K562 (cell line): ENCODE measurements at regions not wholly inside any gene's neighbourhood (a gene's known extent, or its start where the extent isn't known, plus 50 kb on each side); places are given as distances from the start of the nearest gene placed in this dataset.

Experiments used
- ATAC-seq: fragments of 200-7000 bp; cut with Tn5 transposase; 3 replicates; pipeline ENCODE4 v1.9.1; 2020; ENCODE audit warnings: moderate library complexity
- BruUV-seq: library from RNA; stranded (reverse); fragments of 400-500 nt; replicated peaks from 2 replicates; lab custom pipeline; 2021; lab: Mats Ljungman, UMichigan
- CTCF ChIA-PET: fragments of 300-600 bp; formaldehyde crosslinking; extraction: SDS; loops from one replicate; lab custom pipeline; 2021; ENCODE audit warnings: low intra/inter-chr PET ratio; lab: Yijun Ruan, JAX
- POLR2A ChIA-PET: fragments of 300-600, 350-650 bp; sonication (Branson Sonifier 250); formaldehyde crosslinking; extraction: SDS; loops from one replicate; lab custom pipeline; 2021; ENCODE audit warnings: antibody characterized with exemption, inconsistent platforms; lab: Yijun Ruan, JAX
- DNase-seq, 4 experiments: peaks; one replicate each; pipeline versions ENCODE4 v3.0.0 to v3.0.0-alpha.2; 2011 to 2018; ENCODE audit warnings: low spot score in 3 of 4, mixed read lengths in 3 of 4; ENCODE audit errors: extremely low read depth in 1 of 4
- FAIRE-seq: peaks from 2 replicates; lab custom pipeline; 2011; peaks lifted over from hg19 to GRCh38; lab: Jason Lieb, UNC
- H2AFZ ChIP-seq: 2 replicates; pipeline ENCODE4 v1.6.0; 2011; ENCODE audit warnings: low read depth, low read length, control low read depth, inconsistent platforms
- H3K27ac ChIP-seq: fragments of 200-600 bp; 3 replicates; pipeline ENCODE4 v1.8.0; 2011; ENCODE audit warnings: low read depth, mild to moderate bottlenecking, control low read depth, inconsistent platforms, low read length, moderate library complexity, mixed read lengths; ENCODE audit errors: extremely low read depth
- H3K27me3 ChIP-seq, 2 experiments: fragments of 300-600 bp in 1 of 2; 2 replicates in 1 of 2; 3 replicates in 1 of 2; pipeline versions ENCODE4 v1.6.0 to v1.8.0; 2011; ENCODE audit warnings: inconsistent platforms in 2 of 2, low read length in 2 of 2, mild to moderate bottlenecking in 1 of 2, mixed read lengths in 1 of 2, moderate library complexity in 1 of 2; ENCODE audit not compliant: control insufficient read depth in 2 of 2, insufficient read depth in 2 of 2
- H3K36me3 ChIP-seq: fragments of 300-600 bp; 3 replicates; pipeline ENCODE4 v1.8.0; 2011; ENCODE audit warnings: mild to moderate bottlenecking, low read length, inconsistent platforms; ENCODE audit not compliant: control insufficient read depth, insufficient read depth
- H3K4me1 ChIP-seq, 2 experiments: fragments of 200-600 bp in 1 of 2; replicated peaks in 1 of 2; 2 replicates in 1 of 2; 3 replicates in 1 of 2; pipeline versions ENCODE4 v1.5.1 to v1.8.0; 2011; ENCODE audit warnings: inconsistent platforms in 2 of 2, low read length in 2 of 2, mild to moderate bottlenecking in 1 of 2, mixed read lengths in 1 of 2, moderate library complexity in 1 of 2; ENCODE audit not compliant: control insufficient read depth in 2 of 2, insufficient read depth in 2 of 2
- H3K4me2 ChIP-seq: 2 replicates; pipeline ENCODE4 v1.6.1; 2011; ENCODE audit warnings: low read length, control low read depth, inconsistent platforms, mixed read lengths; ENCODE audit not compliant: insufficient read depth
- H3K4me3 ChIP-seq: fragments of 200-600 bp; sonication (generic), shearing (Covaris generic); 2 replicates; pipeline ENCODE4 v1.5.1; 2016; ENCODE audit warnings: control low read depth, inconsistent platforms
- H3K79me2 ChIP-seq: fragments of 200-600 bp; 3 replicates; pipeline ENCODE4 v1.8.0; 2011; ENCODE audit warnings: low read length, inconsistent platforms; ENCODE audit not compliant: control insufficient read depth, insufficient read depth
- H3K9ac ChIP-seq, 2 experiments: 2 replicates each; pipeline versions ENCODE4 v1.6.0 to v1.6.1; 2011; ENCODE audit warnings: low read depth in 2 of 2, low read length in 2 of 2, control low read depth in 1 of 2, inconsistent platforms in 1 of 2, mild to moderate bottlenecking in 1 of 2, mixed read lengths in 1 of 2; ENCODE audit not compliant: insufficient read depth in 1 of 2
- H3K9me1 ChIP-seq: one replicate; pipeline ENCODE4 v1.6.0; 2011; ENCODE audit warnings: inconsistent platforms, mild to moderate bottlenecking, low read length, moderate library complexity; ENCODE audit not compliant: control insufficient read depth, insufficient read depth
- H3K9me3 ChIP-seq: replicated peaks from 2 replicates; pipeline ENCODE4 v1.5.1; 2011; ENCODE audit warnings: low read depth, low read length, inconsistent platforms; ENCODE audit not compliant: control insufficient read depth, insufficient read depth
- H4K20me1 ChIP-seq: replicated peaks from 2 replicates; pipeline ENCODE4 v1.6.1; 2011; ENCODE audit warnings: low read length, inconsistent platforms, mixed read lengths; ENCODE audit not compliant: control insufficient read depth, insufficient read depth
- CHD4 ChIP-seq: fragments of 200-600 bp; sonication (generic); IDR thresholded peaks from 3 replicates; pipeline ENCODE4 v1.6.1; 2012; ENCODE audit warnings: low read depth, mild to moderate bottlenecking, mixed read lengths, low read length, inconsistent platforms; ENCODE audit not compliant: insufficient read depth, insufficient replicate concordance, poor library complexity, severe bottlenecking
- CREB5 ChIP-seq: fragments of 250-450 bp; sonication (Bioruptor Pico); IDR thresholded peaks from 2 replicates; pipeline ENCODE4 v1.5.0; 2020; ENCODE audit warnings: mild to moderate bottlenecking
- FOSL1 ChIP-seq: fragments of 200-800 bp; sonication (Bioruptor generic); conservative IDR thresholded peaks from 2 replicates; pipeline ENCODE4 v1.6.1; 2016; ENCODE audit warnings: missing genetic modification characterization, missing compliant biosample characterization
- FOXA3 ChIP-seq, 2 experiments: fragments of 450-650 bp in 1 of 2; sonication (generic) in 1 of 2; formaldehyde crosslinking; IDR thresholded peaks in 1 of 2; conservative IDR thresholded peaks in 1 of 2; 2 replicates each; pipeline versions ENCODE4 v1.4.0 to v1.8.0; 2020 to 2022; ENCODE audit warnings: mild to moderate bottlenecking in 2 of 2, missing genetic modification reagents in 1 of 2
- HDAC8 ChIP-seq: fragments of 450-650 bp; IDR thresholded peaks from 2 replicates; pipeline ENCODE4 v1.6.1; 2016; ENCODE audit warnings: mild to moderate bottlenecking, missing genetic modification characterization, moderate library complexity, missing compliant biosample characterization
- HNRNPK ChIP-seq: fragments of 200-400 bp; formaldehyde crosslinking; IDR thresholded peaks from one replicate; pipeline ENCODE4 v1.6.1; 2018; ENCODE audit warnings: mild to moderate bottlenecking, low read depth, low read length; ENCODE audit not compliant: poor library complexity, severe bottlenecking
- ILF3 ChIP-seq: fragments of 450-650 bp; IDR thresholded peaks from 2 replicates; pipeline ENCODE4 v1.6.1; 2018; ENCODE audit warnings: antibody characterized with exemption, mild to moderate bottlenecking, moderate library complexity, borderline replicate concordance
- NR3C1 ChIP-seq: sonication (generic); formaldehyde crosslinking; IDR thresholded peaks from 2 replicates; pipeline ENCODE4 v1.8.1; 2022; ENCODE audit warnings: missing genetic modification reagents
- NR4A1 ChIP-seq, 2 experiments: fragments of 250-450 bp in 1 of 2; fragments of 450-650 bp in 1 of 2; sonication (Bioruptor Pico) in 1 of 2; IDR thresholded peaks; 2 replicates each; pipeline versions ENCODE4 v1.4.0 to v1.6.1; 2016 to 2020; ENCODE audit warnings: mild to moderate bottlenecking in 2 of 2, missing compliant biosample characterization in 1 of 2, missing genetic modification characterization in 1 of 2, moderate library complexity in 1 of 2
- USF2 ChIP-seq: sonication (generic); formaldehyde crosslinking; IDR thresholded peaks from 2 replicates; pipeline ENCODE4 v1.5.0; 2020; ENCODE audit warnings: missing genetic modification reagents
- ZNF316 ChIP-seq: fragments of 450-650 bp; IDR thresholded peaks from 2 replicates; pipeline ENCODE4 v1.6.1; 2016
- ZNF384 ChIP-seq: IDR thresholded peaks from 2 replicates; pipeline ENCODE4 v1.6.1; 2012; ENCODE audit warnings: low read depth, low read length, improper control_type of control experiment
- ZNF584 ChIP-seq: fragments of 200-800 bp; sonication (Bioruptor generic); IDR thresholded peaks from 2 replicates; pipeline ENCODE4 v1.6.1; 2016; ENCODE audit warnings: low read depth, mild to moderate bottlenecking, missing genetic modification characterization, missing compliant biosample characterization
- ZNF589 ChIP-seq: fragments of 200-800 bp; sonication (Bioruptor generic); IDR thresholded peaks from 2 replicates; pipeline ENCODE4 v1.6.1; 2016; ENCODE audit warnings: low read depth, missing genetic modification characterization, missing compliant biosample characterization
- ZNF764 ChIP-seq: fragments of 250-450 bp; sonication (Bioruptor Pico); IDR thresholded peaks from 2 replicates; pipeline ENCODE4 v1.4.0; 2020; ENCODE audit warnings: low read depth, mild to moderate bottlenecking, moderate library complexity
- ZNF77 ChIP-seq: fragments of 250-450 bp; sonication (Bioruptor Pico); IDR thresholded peaks from 2 replicates; pipeline ENCODE4 v1.5.0; 2020
- WGBS: fragments of 100-300 bp; shearing (Covaris generic); methylation state at CpG from one replicate; pipeline ENCODE4 v1.1.6; 2016; ENCODE audit warnings: low coverage, mixed read lengths; ENCODE audit not compliant: insufficient coverage; ENCODE audit errors: missing lambda C conversion rate; 5-methylcytosine and 5-hydroxymethylcytosine counted together
- in situ Hi-C: fragments of 300-500 bp; cut with MboI; formaldehyde crosslinking; loops from 4 replicates; pipeline ENCODE4 v1.15.0; 2018; ENCODE audit warnings: inconsistent platforms, mixed read lengths
- intact Hi-C: fragments of 100-400 bp; cut with micrococcal nuclease; formaldehyde crosslinking; loops from 2 replicates; pipeline ENCODE4 v1.14.2; 2022
- TF ChIP-seq, protein P1 (sequence below): IDR thresholded peaks from 3 replicates; pipeline ENCODE4 v1.6.1; 2011; ENCODE audit warnings: borderline replicate concordance, mild to moderate bottlenecking; ENCODE audit not compliant: insufficient read length, insufficient read depth
- TF ChIP-seq, protein P2 (sequence below), 2 experiments: fragments of 450-650 bp in 1 of 2; sonication (generic) in 1 of 2; formaldehyde crosslinking; conservative IDR thresholded peaks; 2 replicates each; pipeline versions ENCODE4 v1.4.0 to v1.8.1; 2020 to 2022; ENCODE audit warnings: mild to moderate bottlenecking in 1 of 2, missing genetic modification reagents in 1 of 2

- H3K4me1 ChIP-seq: no peaks in the 10 kb centered on the region
- H3K36me3 ChIP-seq: no peaks in the 10 kb centered on the region
- no peak overlapping the region for H2AFZ ChIP-seq
- DNase-seq (no peak), FAIRE-seq (no peak), ATAC-seq (no peak)
- BruUV-seq: no TSS peak
- H3K27me3 ChIP-seq: no peaks in the 10 kb centered on the region
- in situ Hi-C loops (no loop called here), intact Hi-C loops (no loop called here)
- TF ChIP-seq, protein P1, sequence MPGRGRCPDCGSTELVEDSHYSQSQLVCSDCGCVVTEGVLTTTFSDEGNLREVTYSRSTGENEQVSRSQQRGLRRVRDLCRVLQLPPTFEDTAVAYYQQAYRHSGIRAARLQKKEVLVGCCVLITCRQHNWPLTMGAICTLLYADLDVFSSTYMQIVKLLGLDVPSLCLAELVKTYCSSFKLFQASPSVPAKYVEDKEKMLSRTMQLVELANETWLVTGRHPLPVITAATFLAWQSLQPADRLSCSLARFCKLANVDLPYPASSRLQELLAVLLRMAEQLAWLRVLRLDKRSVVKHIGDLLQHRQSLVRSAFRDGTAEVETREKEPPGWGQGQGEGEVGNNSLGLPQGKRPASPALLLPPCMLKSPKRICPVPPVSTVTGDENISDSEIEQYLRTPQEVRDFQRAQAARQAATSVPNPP: no peak
- no peak for TF ChIP-seq NR4A1 (CRISPR knock-in tag; IDR thresholded peaks at IDR 0.05)
- no peak for TF ChIP-seq NR4A1 (tag; IDR thresholded peaks at IDR 0.05)
- TF ChIP-seq ZNF764 (CRISPR knock-in tag): no peak
- TF ChIP-seq HDAC8: no peak
- TF ChIP-seq NR3C1 (CRISPR knock-in tag): no peak
- TF ChIP-seq CREB5 (CRISPR knock-in tag): no peak
- TF ChIP-seq ZNF589 (CRISPR knock-in tag): no peak
- no peak for TF ChIP-seq ZNF584 (CRISPR knock-in tag)
- no peak for TF ChIP-seq USF2 (CRISPR knock-in tag)
- TF ChIP-seq ZNF316: no peak
- TF ChIP-seq CHD4: no peak
- TF ChIP-seq ILF3: no peak
- TF ChIP-seq ZNF77 (CRISPR knock-in tag): no peak
- TF ChIP-seq, protein P2, sequence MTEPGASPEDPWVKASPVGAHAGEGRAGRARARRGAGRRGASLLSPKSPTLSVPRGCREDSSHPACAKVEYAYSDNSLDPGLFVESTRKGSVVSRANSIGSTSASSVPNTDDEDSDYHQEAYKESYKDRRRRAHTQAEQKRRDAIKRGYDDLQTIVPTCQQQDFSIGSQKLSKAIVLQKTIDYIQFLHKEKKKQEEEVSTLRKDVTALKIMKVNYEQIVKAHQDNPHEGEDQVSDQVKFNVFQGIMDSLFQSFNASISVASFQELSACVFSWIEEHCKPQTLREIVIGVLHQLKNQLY (CRISPR knock-in tag; conservative IDR thresholded peaks at IDR 0.05): no peak
- no peak for TF ChIP-seq ZNF384
- TF ChIP-seq HNRNPK: no peak
- no peak for TF ChIP-seq FOSL1 (tag)
- no peak for TF ChIP-seq FOXA3 (CRISPR knock-in tag; conservative IDR thresholded peaks at IDR 0.05 in 1 of 2, IDR thresholded peaks at IDR 0.05 in 1 of 2)
- 3% methylated on average over 3 of the region's 3 CpGs for WGBS
- H3K79me2 ChIP-seq: no peaks in the 10 kb centered on the region
- no peaks in the 10 kb centered on the region for H3K9me3 ChIP-seq
- CTCF ChIA-PET: no interaction called here
- no peak overlapping the region for H3K4me2 ChIP-seq
- no peak overlapping the region for H3K27ac ChIP-seq
- H3K9me1 ChIP-seq: no peaks in the 10 kb centered on the region
- H3K9ac ChIP-seq: no peak overlapping the region
- no peak overlapping the region for H3K4me3 ChIP-seq
- H4K20me1 ChIP-seq: no peaks in the 10 kb centered on the region
- POLR2A ChIA-PET: no interaction called here
Measured at GRCh38 chr5:8765886-8766285, 780.0 kb downstream of the SEMA5A start.
